Midbrain (tissue), 1 donor: ENCODE measurements at regions not wholly inside any gene's neighbourhood (a gene's known extent, or its start where the extent isn't known, plus 50 kb on each side); places are given as distances from the start of the nearest gene placed in this dataset.
"Not testable (repeated sequence)": the region's sequence is repeated elsewhere in the genome, so short reads cannot be mapped to it uniquely, and the experiment has no call there.

Experiments
- DNase-seq: peaks from one replicate; lab custom pipeline; 2025; lab: John Stamatoyannopoulos, UW

DNA sequence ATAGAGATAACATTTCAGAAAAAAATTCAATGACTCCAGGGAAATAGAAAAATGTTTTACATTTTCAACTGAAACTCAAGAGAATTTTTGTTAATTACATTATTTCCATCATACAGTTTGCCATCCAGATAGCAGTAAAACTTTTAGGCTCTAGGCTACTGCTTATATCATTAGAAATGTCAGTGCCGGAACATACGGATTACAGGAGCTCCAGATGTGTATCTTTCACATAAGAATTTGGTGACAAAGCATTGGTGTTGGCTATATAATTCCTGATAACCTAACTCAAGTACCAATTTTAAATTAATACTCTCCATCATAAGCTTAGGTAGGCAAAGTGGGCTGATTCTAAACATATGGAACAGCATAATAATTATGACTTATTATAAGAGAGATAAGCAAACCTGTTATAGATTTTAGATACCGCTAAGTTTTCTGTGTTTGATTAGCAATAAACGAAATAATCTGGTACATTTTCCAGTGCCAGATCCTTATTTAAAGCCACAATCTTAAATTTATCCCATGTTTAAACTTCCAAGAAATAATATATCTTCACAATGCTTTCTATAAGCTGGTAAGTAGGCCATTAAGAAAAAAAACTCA, 637.9 kb downstream of the NXPH1 start:
- DNase-seq = no peak

DNA sequence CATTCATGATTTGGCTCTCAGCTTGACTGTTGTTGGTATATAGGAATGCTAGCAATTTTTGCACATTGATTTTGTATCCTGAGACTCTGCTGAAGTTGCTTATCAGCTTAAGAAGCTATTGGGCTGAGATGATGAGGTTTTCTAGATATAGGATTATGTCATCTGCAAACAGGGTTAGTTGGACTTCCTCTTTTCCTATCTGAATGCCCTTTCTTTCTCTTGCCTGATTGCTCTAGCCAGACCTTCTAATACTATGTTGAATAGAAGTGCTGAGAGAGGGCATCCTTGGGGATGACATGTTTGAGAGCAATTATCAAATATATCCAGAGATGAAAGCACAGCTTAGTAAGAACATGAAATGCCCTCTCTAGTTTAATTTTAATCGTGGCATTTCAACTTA, 642.4 kb downstream of the NXPH1 start:
- not testable (repeated sequence) for DNase-seq

DNA sequence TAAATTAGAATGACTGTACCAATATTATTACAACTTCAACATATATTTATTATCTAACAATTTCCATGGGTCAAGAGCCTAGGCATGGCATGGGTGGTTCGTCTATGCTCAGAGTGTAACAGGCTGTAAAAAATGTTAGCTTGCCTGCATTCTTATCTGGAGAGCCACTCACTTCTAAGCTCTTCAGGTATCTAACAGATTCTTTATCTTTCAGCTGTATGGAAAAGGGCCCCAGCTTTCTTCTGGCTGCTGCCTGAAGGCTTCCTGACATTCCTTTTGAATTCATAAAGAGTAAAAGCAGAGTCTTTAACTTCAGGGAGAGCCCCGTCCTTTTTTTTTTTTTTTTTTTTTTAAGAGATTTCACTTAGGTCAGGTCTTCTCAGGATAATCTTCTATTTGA, 648.8 kb downstream of the NXPH1 start:
- no peak for DNase-seq

DNA sequence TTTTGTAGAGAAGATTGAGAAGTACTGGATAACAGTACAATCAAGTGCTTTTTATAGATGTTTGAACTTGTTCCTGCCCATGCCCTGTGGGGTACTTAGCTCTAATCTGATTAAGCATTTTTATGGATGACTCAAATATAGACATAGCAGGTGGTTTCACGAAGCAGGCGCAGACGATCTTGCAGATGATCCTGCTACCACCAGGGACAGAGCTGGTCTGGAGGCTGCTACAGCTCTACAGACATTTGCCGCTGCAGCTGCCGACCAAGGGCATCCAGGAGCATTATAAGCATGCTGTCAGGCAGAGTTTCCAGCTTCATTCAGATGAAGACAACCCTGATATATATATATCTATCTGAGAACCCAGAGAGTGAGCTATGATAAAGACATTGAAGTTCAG, 650.4 kb downstream of the NXPH1 start:
- no peak for DNase-seq

DNA sequence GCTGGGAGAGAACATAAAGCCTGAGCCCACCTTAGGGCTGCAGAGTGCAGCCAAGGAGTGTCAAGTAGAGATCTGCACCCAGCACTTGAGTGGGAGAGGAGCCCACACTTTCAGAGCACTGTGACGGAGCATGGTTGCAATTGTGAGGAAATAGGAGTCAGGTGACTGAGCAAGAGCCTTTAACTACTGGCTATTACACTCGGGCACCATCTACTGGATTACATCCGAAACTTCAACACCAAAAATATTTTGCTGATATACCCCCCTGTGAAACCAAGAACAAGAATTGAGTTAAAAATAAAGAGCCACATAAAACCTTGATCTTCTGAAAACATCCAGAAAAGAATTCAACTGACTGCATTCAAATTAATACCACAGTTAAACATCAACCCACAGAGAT, 657.9 kb downstream of the NXPH1 start:
- DNase-seq = no peak

DNA sequence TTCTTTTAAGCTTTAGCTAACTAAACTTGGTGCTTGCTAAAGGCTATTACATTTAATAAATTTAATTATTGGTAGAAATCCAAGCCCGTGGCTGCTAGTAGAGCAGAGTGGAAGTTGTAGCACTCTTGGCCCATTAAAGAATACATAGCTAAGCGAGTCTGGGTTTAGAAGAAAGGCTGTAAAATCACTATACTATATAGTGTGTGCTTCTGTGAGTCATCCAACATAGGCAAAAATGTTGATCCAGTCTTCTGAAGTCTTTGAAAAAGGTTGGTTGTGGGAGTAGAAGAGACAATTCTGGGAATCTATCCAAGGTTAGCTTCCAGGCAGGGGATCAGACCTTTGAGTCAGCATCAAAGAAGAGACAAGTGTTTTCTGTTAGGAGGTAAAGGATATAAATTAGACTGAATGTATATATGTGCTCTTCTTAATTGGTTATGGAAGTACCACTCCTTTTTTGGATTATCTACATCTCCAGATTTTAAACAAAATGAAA, 664.2 kb downstream of the NXPH1 start:
- DNase-seq = no peak

DNA sequence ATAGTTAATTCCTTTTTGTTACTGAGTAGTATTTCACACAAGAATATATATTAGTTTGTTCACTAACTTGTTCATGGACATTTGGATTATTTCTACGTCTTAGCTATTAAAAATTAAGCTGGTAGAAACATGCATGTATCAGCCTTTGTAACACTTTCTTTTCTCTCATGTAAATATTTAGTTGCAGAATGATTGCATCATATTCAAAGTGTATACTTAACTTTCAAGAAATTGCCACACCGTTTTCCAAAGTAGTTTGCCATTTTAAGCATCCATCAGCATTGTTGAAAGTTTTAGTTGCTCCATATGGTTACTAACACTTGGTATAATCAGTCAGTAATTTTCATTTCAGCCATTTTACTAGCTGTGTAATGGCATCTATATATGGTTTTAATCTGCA, 666.9 kb downstream of the NXPH1 start:
- DNase-seq = no peak

DNA sequence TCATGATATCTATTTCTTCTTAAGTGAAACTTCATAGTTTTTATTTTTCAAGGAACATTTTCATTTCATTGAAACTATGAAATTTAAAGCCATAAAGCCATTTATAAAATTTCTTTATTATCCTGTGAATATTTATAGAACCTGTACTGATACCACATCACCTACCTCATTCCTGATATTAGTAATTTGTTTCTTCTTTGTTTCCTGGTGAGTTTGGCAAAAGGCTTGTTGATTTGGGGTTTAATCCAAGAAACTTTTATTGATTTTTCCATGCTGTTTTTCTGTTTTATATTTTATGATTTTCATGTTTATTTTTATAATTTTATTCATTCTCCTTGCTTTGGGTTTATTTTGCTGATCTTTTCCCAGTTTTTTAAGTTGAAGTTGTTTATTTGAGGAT, 669.4 kb downstream of the NXPH1 start:
- no peak for DNase-seq

DNA sequence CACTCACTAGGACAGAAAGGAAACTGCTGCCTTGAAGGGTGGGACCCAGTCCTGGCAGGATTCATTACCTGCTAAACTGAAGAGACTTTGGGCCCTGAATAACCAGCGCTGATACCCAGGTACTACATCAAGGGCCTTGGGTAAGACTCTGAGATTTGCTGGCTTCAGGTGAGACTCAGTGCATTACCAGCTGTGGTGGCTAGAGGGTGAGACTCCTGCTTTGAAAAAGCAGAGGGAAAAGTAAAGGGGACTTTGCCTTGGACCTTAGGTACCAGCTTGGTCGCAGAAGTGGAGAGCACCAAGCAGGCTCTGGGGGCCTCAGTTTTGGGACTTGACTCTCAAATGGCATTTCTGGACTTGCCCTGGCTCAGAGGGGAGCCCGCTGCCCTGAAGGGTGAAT, 673.3 kb downstream of the NXPH1 start:
- DNase-seq = no peak

DNA sequence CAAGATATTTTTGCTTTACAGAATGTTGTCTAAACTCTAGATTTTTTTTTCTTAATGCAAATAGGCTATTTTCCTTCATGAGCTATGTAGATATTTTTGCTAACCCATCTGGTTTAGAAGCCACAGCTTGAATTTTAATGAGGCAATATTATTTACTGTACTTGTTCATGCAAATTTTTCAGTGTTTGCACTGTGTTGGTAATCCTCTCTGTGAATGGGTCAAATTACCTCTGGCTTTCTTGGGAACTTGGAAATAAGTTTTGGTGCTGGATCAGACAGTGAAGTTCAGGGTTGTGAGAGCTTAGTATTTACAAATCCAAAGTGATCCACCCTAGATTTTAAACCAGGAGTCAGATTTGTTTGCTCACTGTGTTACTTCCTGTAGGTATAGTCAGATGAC, 686.9 kb downstream of the NXPH1 start:
- no peak for DNase-seq

DNA sequence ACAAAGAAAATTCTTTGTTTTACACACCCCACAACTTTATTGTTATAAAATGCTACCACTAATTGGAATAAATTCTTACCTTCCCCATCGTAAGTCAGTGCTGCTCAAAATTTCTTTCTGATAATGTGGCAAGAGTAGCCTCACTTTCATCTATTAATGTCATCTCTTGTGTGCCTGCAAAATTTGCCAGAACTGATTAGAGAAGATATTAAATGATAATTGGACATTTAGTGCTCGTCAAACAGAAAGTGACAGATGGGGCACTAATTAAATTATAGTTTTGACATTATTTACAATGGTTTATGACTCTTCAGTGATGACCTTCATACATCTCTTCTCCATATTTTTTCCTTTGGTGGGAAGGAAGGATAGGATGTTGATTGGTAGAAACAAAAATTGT, 690.9 kb downstream of the NXPH1 start:
- DNase-seq = no peak

DNA sequence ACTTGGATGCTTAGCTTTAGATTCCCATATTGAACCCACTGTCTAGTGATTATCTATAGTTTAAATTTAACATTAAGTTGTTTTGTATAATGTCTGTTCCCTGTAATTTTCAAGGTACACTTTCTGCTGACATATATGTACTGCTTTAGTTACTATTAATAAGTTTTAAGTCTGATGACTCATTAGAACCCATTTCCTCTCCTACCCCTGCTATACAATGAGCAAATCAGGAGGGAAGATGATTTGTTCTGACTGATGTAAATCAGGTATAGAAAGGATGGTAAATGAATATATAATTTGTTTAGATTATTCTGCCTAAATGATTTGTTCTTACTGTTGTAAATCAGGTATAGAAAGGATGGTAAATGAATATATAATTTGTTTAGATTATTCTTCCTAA, 691.8 kb downstream of the NXPH1 start:
- DNase-seq = no peak

DNA sequence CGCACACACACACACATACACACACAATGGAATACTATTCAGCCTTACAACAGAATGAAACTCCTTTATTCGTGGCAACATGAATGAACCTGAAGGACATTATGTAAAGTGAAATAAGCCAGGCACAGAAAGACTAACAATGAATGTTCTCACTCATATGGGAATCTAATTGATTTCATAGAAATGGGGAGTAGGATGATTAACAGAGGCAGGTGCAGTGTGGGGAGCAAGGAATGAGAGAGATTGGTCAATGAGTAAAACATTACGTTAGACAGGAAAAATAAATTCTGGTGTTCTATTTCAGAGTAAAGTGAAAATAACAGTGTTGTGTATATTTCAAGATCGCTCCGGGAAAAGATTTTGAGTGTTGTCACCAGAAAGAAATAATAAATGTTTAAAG, 694.5 kb downstream of the NXPH1 start:
- no peak for DNase-seq

DNA sequence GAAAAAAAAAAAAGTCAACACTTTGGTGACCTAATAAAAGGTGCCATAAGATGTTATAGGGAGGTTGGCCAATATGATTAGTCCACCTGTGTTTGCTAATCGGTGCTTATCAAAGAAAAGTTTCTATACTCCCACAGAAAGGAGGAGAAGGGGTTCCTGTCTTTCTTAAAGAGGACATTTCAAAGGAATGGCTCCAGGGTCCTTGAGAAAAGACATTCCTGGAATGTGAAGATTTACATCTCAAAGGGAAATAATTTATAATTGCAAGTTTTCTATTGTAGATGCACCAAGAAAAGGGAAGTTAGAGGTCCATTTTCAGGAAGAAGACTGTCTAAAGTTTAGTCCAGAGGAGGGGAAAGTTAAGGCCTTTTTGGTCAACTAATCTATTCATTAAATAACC, 715.3 kb downstream of the NXPH1 start:
- no peak for DNase-seq

DNA sequence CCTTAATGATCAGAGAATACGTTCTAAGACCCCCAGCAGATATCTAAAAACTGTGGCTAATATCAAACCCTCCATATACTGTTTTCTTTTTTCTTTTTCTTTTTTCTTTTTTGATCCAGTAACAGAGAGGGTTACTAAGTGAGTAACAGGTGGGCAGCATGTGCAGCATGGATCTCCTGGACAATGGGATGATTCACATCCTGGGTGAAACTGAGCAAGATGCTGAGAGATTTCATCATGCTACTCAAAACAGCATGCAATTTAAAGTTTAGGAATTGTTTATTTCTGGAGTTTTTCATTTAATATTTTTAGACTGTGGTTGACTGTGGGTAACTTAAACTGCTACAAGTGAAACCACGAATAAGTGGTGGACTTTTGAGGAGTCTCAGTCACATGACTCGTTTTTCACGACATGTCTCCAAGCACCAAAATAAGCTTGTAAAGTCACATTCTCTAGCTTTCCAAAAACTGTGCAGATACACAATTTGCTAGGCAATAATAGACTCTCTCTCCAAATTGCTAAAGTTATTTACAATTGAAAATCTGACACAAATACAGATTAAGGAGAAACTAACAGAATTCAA, 716.2 kb downstream of the NXPH1 start:
- no peak for DNase-seq

DNA sequence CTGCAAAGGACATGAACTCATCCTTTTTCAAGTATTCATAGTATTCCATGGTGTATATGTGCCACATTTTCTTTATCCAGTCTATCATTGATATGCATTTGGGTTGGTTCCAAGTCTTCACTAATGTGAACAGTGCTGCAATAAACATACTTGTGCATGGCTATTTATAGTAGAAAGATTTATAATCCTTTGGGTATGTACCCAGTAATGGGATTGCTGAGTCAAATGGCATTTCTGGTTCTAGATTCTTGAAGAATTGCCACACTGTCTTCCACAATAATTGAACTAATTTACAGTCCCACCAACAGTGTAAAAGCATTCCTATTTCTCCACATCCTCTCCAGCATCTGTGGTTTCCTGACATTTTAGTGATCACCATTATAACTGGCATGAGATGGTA, 730.3 kb downstream of the NXPH1 start:
- not testable (repeated sequence) for DNase-seq

DNA sequence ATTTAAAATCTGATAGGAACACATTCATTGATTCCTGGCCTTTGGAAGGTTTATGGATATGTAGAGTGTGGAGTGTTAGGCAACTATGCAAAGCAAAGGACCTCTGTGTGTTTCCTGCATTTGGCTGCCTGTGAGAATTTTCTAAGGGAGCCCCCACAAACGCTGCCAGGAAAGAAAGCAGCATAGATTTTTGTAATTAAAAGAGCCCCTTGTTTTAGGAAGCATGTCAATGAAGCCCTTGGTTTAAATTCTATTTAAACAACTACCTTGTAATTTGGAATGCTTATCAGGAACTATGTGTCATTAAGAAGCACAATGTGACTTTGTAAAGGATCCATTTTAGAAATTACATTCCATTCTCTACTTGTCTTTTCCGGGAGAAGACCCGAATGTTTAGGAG, 742.5 kb downstream of the NXPH1 start:
- no peak for DNase-seq

DNA sequence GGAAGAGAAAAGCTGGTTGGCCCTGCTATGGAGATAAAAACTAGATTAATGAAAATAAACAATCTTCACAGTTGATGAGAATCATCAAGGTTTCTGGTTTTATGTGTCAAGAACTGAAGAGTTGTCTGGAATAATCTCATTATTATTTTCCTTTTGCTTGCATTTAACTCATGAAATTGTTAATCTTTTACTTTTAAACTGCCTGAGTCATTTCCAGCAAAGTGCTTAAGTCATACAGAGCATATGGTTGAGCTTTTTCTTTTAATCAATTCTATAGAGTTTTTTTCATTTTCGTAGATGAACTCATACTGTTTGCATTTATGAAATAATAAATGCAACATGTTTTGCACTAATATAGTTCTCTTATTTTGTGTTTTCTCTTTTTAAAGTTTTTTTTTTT, 747.9 kb downstream of the NXPH1 start:
- DNase-seq = no peak

DNA sequence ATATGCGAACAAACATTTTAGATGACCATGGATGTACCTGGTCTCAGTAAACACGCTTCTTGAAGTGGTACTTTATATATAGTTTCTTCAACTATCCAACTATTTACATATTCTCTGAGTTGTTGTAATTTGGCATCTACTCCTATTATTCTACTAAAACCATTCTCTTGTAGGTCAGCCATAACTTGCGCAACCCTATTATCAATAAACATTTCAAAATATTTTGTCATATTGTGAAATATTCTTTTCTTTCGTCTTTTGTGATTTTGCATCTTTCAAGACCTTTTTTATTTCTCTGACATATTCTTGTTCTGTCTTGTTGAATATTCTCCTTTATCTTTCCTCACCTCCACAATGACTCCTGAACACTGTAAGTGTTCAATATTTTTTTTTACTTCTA, 753.3 kb downstream of the NXPH1 start:
- no peak for DNase-seq

DNA sequence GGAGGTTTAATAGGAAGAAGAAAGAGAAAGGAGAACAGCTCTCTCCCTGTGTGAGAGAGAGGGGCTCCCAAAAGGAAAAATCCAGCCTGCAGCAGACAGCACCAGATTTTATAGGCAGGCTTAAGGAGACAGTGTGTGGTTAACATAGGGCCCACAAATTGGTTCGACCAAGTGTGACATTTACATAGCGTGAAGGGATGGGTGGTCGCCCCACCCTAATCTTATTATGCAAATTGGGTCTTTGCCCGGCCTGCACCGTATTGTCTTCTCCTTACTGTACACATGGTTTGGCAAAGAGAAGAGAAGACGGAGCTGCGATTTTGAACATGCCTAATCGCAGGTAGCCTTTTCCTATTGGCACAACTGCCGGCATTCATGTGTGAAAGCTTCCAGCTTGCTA, 756.3 kb downstream of the NXPH1 start:
- DNase-seq = no peak

DNA sequence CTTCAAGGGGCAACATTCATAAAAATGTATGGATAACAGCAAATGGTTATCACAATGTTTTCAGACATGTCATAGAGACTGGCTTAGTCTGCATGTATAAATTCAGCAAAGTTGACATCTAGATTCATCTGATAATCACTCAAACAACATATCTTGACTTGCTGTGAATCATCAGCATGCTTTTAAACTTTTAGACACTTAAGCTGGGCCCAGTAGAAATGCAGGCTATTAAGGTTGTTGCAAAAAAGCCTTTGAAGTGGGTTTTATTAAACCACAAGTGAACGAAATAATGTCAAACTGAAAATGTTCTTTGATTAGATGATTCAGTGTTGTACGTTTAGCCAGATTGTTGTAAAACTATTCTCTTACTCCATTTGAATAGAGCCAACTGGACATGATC, 759.6 kb downstream of the NXPH1 start:
- DNase-seq = no peak

DNA sequence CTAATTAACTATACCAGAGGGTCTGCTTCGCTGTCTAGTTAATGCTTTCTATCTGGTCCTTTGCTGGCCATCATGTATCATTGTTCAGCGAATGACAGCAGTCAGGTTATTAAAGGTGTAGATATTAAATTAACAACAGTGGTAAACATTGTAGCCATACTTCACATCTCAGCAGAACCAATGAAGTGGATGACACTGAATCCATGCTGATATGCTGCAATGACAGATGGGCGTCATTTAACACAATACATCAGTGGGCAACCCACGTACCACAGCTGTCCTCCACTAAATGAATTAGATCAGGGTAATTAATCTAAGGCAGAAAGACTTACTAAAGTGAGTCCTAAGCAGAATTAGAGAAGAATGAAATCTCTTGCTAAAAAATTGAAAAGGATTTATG, 767.2 kb downstream of the NXPH1 start:
- DNase-seq = no peak

DNA sequence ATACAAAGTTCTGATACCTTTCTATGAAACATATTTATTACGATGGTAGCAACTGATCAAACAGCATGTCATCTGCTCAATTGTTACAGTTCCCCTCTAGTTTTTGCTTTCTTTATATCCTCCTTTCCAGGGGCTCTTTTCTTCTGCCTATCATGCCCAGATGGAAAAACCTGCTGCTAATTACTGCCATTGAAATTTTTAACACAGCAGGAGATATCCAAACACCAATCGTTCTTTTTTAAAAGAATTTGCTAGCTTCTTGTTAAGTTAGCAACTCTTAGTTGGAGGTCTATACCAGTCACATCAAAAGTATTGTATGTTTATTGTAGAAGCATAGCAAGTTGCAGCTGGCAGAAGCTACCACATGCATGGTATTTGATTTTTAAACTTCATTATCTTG, 768.5 kb downstream of the NXPH1 start:
- DNase-seq = no peak

DNA sequence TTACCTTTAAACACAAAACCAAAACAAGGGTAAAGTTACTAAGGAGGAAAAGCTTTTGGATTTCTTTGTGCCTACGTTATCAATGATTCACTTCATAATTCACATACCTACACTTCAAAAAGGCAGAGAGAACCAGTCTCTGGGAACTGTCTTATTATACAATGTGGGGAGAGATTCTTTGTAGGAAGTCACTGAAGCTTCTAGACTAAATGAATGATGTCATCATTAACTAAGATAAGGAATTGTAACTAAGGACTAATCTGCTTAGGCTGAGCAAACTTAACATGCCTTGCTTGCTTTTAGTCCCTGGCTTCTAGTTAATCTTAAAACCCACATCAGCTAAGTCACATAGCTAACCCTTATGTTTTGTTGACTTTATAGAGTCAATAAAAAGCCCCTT, 771.2 kb downstream of the NXPH1 start:
- DNase-seq = no peak
